PFSK-1 (cell line): ENCODE measurements at regions not wholly inside any gene's neighbourhood (a gene's known extent, or its start where the extent isn't known, plus 50 kb on each side); places are given as distances from the start of the nearest gene placed in this dataset.

Source experiments
- FOXP2 ChIP-seq: optimal IDR thresholded peaks from 2 replicates; pipeline ENCODE3; 2011; ENCODE audit warnings: borderline replicate concordance, control low read depth, inconsistent platforms; ENCODE audit not compliant: insufficient read depth; ENCODE audit errors: extremely low read length, extremely low read depth
- POLR2AphosphoS5 ChIP-seq: IDR thresholded peaks from 2 replicates; pipeline ENCODE4 v1.6.1; 2012; ENCODE audit warnings: low read depth, mild to moderate bottlenecking, control low read depth, low read length, moderate library complexity
- REST ChIP-seq, 2 experiments: IDR thresholded peaks; 2 replicates each; pipeline versions ENCODE4 v1.6.1 to v1.8.0; 2011 to 2012; ENCODE audit warnings: low read depth in 2 of 2, low read length in 2 of 2, control low read depth in 1 of 2, inconsistent platforms in 1 of 2, mild to moderate bottlenecking in 1 of 2, moderate library complexity in 1 of 2; ENCODE audit not compliant: insufficient read depth in 1 of 2
- SIN3A ChIP-seq: IDR thresholded peaks from 2 replicates; pipeline ENCODE4 v1.6.1; 2012; ENCODE audit warnings: mild to moderate bottlenecking, low read length, moderate library complexity, borderline replicate concordance; ENCODE audit not compliant: insufficient read depth
- TAF1 ChIP-seq: IDR thresholded peaks from 2 replicates; pipeline ENCODE4 v1.6.1; 2012; ENCODE audit warnings: low read length, control low read depth, borderline replicate concordance; ENCODE audit not compliant: insufficient read depth

- no peak for TF ChIP-seq REST (IDR thresholded peaks at IDR 0.05; ENCODE audit: insufficient read depth in 1 of 2, low read depth in 2 of 2, low read length in 2 of 2)
- no peak for TF ChIP-seq TAF1
- no peak for TF ChIP-seq FOXP2
- TF ChIP-seq SIN3A = no peak
- no peak for TF ChIP-seq POLR2AphosphoS5
Observed at GRCh38 chr10:4775808-4776207, 50.2 kb upstream of the AKR1E2 start.

GRCh38 chr10:4772202-4772570 lies 53.8 kb upstream of the AKR1E2 start:
- TF ChIP-seq TAF1 (no peak), POLR2AphosphoS5 (no peak)

- TF ChIP-seq POLR2AphosphoS5 (no peak), TAF1 (peak; percentile 14; the same call in 1 of the 2 replicates), SIN3A (no peak)
Observed at GRCh38 chr10:4771554-4772201, 54.3 kb upstream of the AKR1E2 start.

- no peak for TF ChIP-seq FOXP2
- TF ChIP-seq REST (IDR thresholded peaks at IDR 0.05; ENCODE audit: insufficient read depth in 1 of 2, low read depth in 2 of 2, low read length in 2 of 2) = no peak
- TF ChIP-seq POLR2AphosphoS5 = no peak
- no peak for TF ChIP-seq SIN3A
- no peak for TF ChIP-seq TAF1
Observed at GRCh38 chr10:4770801-4771553, 55.0 kb upstream of the AKR1E2 start.

- TF ChIP-seq REST (IDR thresholded peaks at IDR 0.05; ENCODE audit: insufficient read depth in 1 of 2, low read depth in 2 of 2, low read length in 2 of 2) (no peak), SIN3A (no peak), POLR2AphosphoS5 (no peak), FOXP2 (no peak), TAF1 (no peak)
Observed at GRCh38 chr10:4768416-4768815, 57.6 kb upstream of the AKR1E2 start.
